Fibroblast of the aortic adventitia (primary cell): ENCODE measurements at regions not wholly inside any gene's neighbourhood (a gene's known extent, or its start where the extent isn't known, plus 50 kb on each side); places are given as distances from the start of the nearest gene placed in this dataset.

Experiments used
- DNase-seq: peaks from one replicate; pipeline ENCODE4 v3.0.0-alpha.2; 2010; ENCODE audit warnings: low read depth
- H3K4me3 ChIP-seq: 2 replicates; pipeline ENCODE4 v1.5.1; 2011; ENCODE audit warnings: low read depth, mild to moderate bottlenecking, control low read depth, low read length, moderate library complexity
- TF ChIP-seq, protein P1 (sequence below): IDR thresholded peaks from 2 replicates; pipeline ENCODE4 v1.5.1; 2011; ENCODE audit warnings: mild to moderate bottlenecking, low read length, control low read depth, inconsistent platforms; ENCODE audit not compliant: insufficient read depth

DNA sequence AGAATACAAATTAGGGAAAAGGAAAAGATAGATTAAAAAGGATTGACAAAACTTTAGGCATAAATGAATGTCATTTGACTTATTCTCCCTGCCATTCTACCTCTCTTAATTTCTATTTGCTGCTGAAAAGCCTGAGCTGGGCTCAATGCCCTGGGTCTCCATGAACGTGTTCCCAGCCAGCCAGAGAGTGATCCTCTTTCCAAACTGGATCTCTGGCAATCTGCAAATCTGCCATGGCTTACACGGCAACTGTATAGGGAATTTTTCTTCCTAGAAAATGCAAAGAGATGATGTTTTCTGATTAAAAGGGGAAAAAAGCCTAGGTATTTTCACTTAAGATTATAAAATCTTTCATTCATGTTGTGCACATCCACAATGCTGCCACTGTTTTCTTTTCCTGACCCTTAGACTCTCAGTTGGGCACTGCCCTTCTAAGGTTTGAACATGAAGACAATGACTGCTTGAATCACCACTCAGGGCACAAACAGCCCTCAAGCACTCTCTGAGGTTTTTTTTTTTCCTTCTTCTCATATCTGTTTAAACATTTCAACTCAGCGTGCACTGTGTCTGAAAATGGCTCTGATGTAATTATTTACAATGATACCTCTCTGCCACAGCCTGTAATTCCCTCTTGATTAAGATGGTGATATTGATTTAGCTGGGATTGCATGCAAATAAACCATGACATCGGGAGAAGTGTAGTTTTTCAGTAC lies 60.3 kb downstream of the DACT1 start:
- TF ChIP-seq, protein P1, sequence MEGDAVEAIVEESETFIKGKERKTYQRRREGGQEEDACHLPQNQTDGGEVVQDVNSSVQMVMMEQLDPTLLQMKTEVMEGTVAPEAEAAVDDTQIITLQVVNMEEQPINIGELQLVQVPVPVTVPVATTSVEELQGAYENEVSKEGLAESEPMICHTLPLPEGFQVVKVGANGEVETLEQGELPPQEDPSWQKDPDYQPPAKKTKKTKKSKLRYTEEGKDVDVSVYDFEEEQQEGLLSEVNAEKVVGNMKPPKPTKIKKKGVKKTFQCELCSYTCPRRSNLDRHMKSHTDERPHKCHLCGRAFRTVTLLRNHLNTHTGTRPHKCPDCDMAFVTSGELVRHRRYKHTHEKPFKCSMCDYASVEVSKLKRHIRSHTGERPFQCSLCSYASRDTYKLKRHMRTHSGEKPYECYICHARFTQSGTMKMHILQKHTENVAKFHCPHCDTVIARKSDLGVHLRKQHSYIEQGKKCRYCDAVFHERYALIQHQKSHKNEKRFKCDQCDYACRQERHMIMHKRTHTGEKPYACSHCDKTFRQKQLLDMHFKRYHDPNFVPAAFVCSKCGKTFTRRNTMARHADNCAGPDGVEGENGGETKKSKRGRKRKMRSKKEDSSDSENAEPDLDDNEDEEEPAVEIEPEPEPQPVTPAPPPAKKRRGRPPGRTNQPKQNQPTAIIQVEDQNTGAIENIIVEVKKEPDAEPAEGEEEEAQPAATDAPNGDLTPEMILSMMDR, result no peak

DNA sequence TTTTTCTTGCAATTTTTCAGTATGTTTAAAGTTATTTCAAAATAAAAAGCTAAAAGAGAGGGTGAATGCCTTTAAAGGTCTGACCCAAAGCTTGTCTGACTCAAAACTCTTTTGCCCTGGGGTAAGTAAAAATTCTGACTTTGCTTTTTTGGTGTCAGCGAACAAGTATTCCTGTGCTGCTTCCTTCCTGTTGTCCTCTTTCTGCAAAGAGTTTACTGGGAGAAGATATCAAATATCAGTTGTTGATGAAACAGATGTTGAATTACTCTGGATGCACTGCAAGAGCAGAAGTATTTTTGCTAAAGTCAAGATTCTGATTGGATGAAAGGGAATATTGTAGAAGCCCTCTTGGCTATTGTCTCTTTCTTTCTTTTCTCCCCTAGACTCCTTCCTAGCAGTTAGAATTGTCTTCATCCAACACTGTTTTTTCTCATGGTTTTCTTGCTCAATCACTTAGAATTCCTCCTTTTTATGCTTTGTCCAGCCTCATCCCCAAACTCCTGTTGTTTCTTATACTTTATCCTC lies 62.0 kb downstream of the DACT1 start:
- no peak overlapping the region for H3K4me3 ChIP-seq

More for the DNA sequence above, 60.3 kb downstream of the DACT1 start:
- H3K4me3 ChIP-seq, result no peak overlapping the region
- no peak for DNase-seq

DNA sequence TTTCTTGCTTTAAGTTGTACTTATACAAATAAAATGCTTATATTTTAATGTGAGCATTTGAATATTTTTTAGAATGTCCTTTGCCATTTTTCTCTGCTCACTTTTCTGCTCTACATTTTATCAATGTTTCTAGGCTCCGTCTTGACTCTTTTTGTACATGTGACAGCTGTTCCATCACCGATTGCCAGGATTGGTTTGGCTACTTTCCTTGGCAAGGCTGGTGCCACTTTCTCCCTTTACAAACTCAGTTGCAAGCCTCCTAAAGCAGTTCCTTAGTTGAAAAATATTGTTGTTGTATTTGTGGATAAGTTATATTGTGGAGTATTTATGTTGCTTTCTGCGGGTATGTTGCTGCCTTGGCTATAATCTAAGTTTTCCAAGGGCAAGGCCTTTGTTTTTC lies 63.4 kb downstream of the DACT1 start:
- no peak overlapping the region for H3K4me3 ChIP-seq
- TF ChIP-seq, protein P1, result no peak
- no peak for DNase-seq

More for the DNA sequence above, 62.0 kb downstream of the DACT1 start:
- TF ChIP-seq, protein P1, result no peak
- DNase-seq, result no peak

DNA sequence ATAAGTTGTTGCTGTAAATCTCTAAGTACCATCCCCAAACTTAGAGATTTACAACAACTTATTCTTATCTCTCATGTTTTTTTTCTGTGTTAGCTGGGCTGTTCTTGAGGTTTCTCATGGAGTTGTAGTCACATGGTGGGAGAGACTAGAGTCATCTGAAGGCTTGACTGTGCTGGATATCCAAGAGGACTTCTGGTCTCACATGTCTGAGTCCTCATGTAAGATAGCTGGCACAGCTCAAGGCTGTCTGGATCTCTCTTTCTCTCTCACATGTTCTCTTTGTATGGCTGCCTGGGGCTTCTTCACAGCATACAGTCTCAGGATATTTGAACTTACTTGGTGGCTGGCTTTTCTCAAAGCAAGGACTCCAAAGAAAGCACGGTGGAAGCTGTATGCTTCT lies 63.8 kb downstream of the DACT1 start:
- no peak for DNase-seq
- no peak overlapping the region for H3K4me3 ChIP-seq
- TF ChIP-seq, protein P1, result no peak

DNA sequence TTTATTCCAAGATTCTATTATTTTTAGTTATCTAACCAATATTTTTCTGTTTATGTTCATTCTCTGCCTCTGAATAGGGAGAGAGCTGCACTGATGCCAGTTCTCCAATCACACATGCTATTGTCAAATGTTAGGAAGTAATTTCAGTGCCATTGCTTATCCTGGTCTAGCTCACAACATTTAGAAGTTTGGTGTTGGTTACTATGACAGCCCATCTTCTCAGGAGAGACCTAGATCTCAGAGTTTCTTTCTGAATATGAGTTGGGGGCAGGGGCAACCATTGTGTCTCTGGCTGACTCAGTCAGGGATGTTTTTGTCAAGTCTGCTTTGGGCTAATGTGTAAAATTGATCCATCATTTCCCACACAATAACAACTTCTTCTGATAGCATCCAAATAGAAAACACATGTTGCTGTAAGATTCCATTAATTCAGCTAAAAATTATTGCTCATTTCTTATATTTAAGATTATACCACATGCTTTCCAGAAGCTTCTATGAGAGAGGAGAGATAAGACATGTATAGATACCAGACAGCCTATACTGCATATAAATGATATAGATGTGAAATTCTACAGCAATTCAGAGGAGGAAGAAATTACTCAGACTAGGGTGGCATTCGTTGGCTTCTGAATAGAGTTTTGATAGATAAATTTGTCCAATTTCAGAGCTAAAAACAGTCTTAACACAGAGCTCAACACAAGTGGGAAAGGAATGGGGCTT lies 64.8 kb downstream of the DACT1 start:
- DNase-seq, result peak; percentile 55
- H3K4me3 ChIP-seq, result no peak overlapping the region
- TF ChIP-seq, protein P1, result no peak

DNA sequence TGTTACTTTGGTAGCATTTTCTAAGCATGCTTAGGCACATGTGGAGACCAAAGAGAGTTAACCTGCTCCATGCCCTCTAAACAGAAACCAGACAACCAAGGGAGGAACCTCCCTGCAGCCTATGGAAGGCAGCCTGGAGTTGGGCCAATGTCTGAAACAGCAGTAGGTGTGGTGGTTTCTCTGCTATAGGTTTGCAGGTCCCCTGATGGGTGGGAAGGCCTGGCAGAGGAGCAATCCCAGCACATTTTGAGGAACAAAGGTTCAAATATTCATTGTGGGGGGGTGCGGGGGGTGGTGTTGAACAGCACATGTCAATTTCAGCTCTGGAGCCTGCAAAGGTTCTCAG lies 65.4 kb downstream of the DACT1 start:
- TF ChIP-seq, protein P1, result no peak
- H3K4me3 ChIP-seq, result no peak overlapping the region

More for the DNA sequence above, 65.4 kb downstream of the DACT1 start:
- DNase-seq, result no peak
